GM12878 (cell line): ENCODE measurements at regions not wholly inside any gene's neighbourhood (a gene's known extent, or its start where the extent isn't known, plus 50 kb on each side); places are given as distances from the start of the nearest gene placed in this dataset.

Experiments
- ATAC-seq: fragments of 200-7000 bp; cut with Tn5 transposase; 3 replicates; pipeline ENCODE4 v1.9.1; 2020; ENCODE audit warnings: mild to moderate bottlenecking, moderate library complexity
- BruUV-seq: library from RNA; stranded (reverse); fragments of 400-500 nt; replicated peaks from 2 replicates; lab custom pipeline; 2021; lab: Mats Ljungman, UMichigan
- CTCF ChIA-PET: fragments of 300-600 bp; sonication (Branson Sonifier 250); formaldehyde crosslinking; extraction: SDS; loops from one replicate; lab custom pipeline; 2021; ENCODE audit warnings: inconsistent platforms; lab: Yijun Ruan, JAX
- POLR2A ChIA-PET: fragments of 350-600 bp; formaldehyde crosslinking; extraction: SDS; loops from one replicate; lab custom pipeline; 2021; ENCODE audit warnings: inconsistent platforms; lab: Charles Lee
- RAD21 ChIA-PET: fragments of 300-600 bp; sonication (Branson Sonifier 250); formaldehyde crosslinking; loops from one replicate; lab custom pipeline; 2023; ENCODE audit warnings: antibody characterized with exemption; ENCODE audit not compliant: unreplicated experiment; lab: Charles Lee
- SMC1A ChIA-PET: fragments of 300-600 bp; sonication (Branson Sonifier 250); formaldehyde crosslinking; loops from one replicate; lab custom pipeline; 2023; ENCODE audit not compliant: unreplicated experiment, uncharacterized antibody; lab: Charles Lee
- DNase-seq: peaks from one replicate; pipeline ENCODE4 v3.0.0-alpha.2; 2011; ENCODE audit warnings: low read depth, low spot score
- FAIRE-seq: peaks from 3 replicates; lab custom pipeline; 2011; peaks lifted over from hg19 to GRCh38; lab: Jason Lieb, UNC
- H2AFZ ChIP-seq: 2 replicates; pipeline ENCODE4 v1.6.0; 2011; ENCODE audit warnings: low read depth, low read length, control low read depth; ENCODE audit not compliant: control insufficient read depth
- H3K27ac ChIP-seq: 2 replicates; pipeline ENCODE4 v1.5.1; 2011; ENCODE audit warnings: control low read depth; ENCODE audit not compliant: control insufficient read depth, insufficient read depth
- H3K27me3 ChIP-seq, 2 experiments: replicated peaks in 1 of 2; 2 replicates each; pipeline versions ENCODE4 v1.6.0 to v1.6.1; 2011; ENCODE audit warnings: low read length in 1 of 2; ENCODE audit not compliant: control insufficient read depth in 2 of 2, insufficient read depth in 2 of 2
- H3K36me3 ChIP-seq, 2 experiments: 2 replicates each; pipeline ENCODE4 v1.5.1; 2011; ENCODE audit warnings: low read length in 1 of 2; ENCODE audit not compliant: control insufficient read depth in 2 of 2, insufficient read depth in 2 of 2
- H3K4me1 ChIP-seq: 2 replicates; pipeline ENCODE4 v1.6.1; 2011; ENCODE audit warnings: mild to moderate bottlenecking, low read length, moderate library complexity, mixed read lengths; ENCODE audit not compliant: control insufficient read depth, insufficient read depth
- H3K4me2 ChIP-seq: 2 replicates; pipeline ENCODE4 v1.6.0; 2011; ENCODE audit warnings: control low read depth; ENCODE audit not compliant: control insufficient read depth, insufficient read depth
- H3K4me3 ChIP-seq: fragments of 200-600 bp; sonication (generic); 2 replicates; pipeline ENCODE4 v1.5.1; 2016
- H3K79me2 ChIP-seq: 2 replicates; pipeline ENCODE4 v1.6.0; 2011; ENCODE audit warnings: low read length; ENCODE audit not compliant: control insufficient read depth, insufficient read depth
- H3K9ac ChIP-seq: 2 replicates; pipeline ENCODE4 v1.8.0; 2011; ENCODE audit warnings: low read length, control low read depth, mixed read lengths; ENCODE audit not compliant: control insufficient read depth, insufficient read depth
- H3K9me3 ChIP-seq: replicated peaks from 3 replicates; pipeline ENCODE4 v1.5.1; 2011; ENCODE audit warnings: mild to moderate bottlenecking, low read length; ENCODE audit not compliant: control insufficient read depth, insufficient read depth
- H4K20me1 ChIP-seq: 2 replicates; pipeline ENCODE4 v1.6.0; 2011; ENCODE audit not compliant: control insufficient read depth, insufficient read depth
- ATF7 ChIP-seq: fragments of 450-650 bp; IDR thresholded peaks from 2 replicates; pipeline ENCODE4 v1.6.1; 2016; ENCODE audit warnings: low read depth, mild to moderate bottlenecking
- BACH1 ChIP-seq: fragments of 450-650 bp; IDR thresholded peaks from 2 replicates; pipeline ENCODE4 v1.6.1; 2017; ENCODE audit warnings: mild to moderate bottlenecking, borderline replicate concordance
- BHLHE40 ChIP-seq, 2 experiments: fragments of 450-650 bp in 1 of 2; IDR thresholded peaks; 2 replicates each; pipeline ENCODE4 v1.6.1; 2011 to 2017; ENCODE audit warnings: low read depth in 2 of 2, borderline replicate concordance in 1 of 2, improper control_type of control experiment in 1 of 2, low read length in 1 of 2, mild to moderate bottlenecking in 1 of 2
- CBX3 ChIP-seq: fragments of 200-600 bp; sonication (generic); IDR thresholded peaks from 2 replicates; pipeline ENCODE4 v1.6.1; 2016; ENCODE audit warnings: low read depth, borderline replicate concordance
- CEBPB ChIP-seq, 2 experiments: fragments of 150-350 bp in 1 of 2; IDR thresholded peaks; 2 replicates each; pipeline ENCODE4 v1.6.1; 2012 to 2014; ENCODE audit warnings: low read depth in 2 of 2, low read length in 2 of 2, borderline replicate concordance in 1 of 2, inconsistent platforms in 1 of 2
- CHD1 ChIP-seq: IDR thresholded peaks from 2 replicates; pipeline ENCODE4 v1.6.1; 2012; ENCODE audit warnings: low read depth, low read length, improper control_type of control experiment
- HDGF ChIP-seq: fragments of 450-650 bp; IDR thresholded peaks from 2 replicates; pipeline ENCODE4 v1.6.1; 2016; ENCODE audit warnings: antibody characterized with exemption
- IKZF2 ChIP-seq, 2 experiments: fragments of 450-650 bp; IDR thresholded peaks; 2 replicates each; pipeline ENCODE4 v1.6.1; 2017; ENCODE audit warnings: mild to moderate bottlenecking in 2 of 2, moderate library complexity in 2 of 2
- IRF3 ChIP-seq: fragments of 450-650 bp; IDR thresholded peaks from 2 replicates; pipeline ENCODE4 v1.6.1; 2014; ENCODE audit warnings: mild to moderate bottlenecking
- MTA2 ChIP-seq: fragments of 450-650 bp; IDR thresholded peaks from 2 replicates; pipeline ENCODE4 v1.6.1; 2016; ENCODE audit warnings: low read depth, mild to moderate bottlenecking, moderate library complexity
- NFYB ChIP-seq: IDR thresholded peaks from 2 replicates; pipeline ENCODE4 v1.6.1; 2011; ENCODE audit warnings: low read depth, mild to moderate bottlenecking, low read length, improper control_type of control experiment, moderate library complexity; ENCODE audit not compliant: insufficient read depth
- PAX8 ChIP-seq: fragments of 450-650 bp; IDR thresholded peaks from 2 replicates; pipeline ENCODE4 v1.6.1; 2017; ENCODE audit warnings: mild to moderate bottlenecking, moderate library complexity
- RAD21 ChIP-seq: IDR thresholded peaks from 2 replicates; pipeline ENCODE4 v1.6.1; 2011; ENCODE audit warnings: mild to moderate bottlenecking, low read depth, low read length, moderate library complexity; ENCODE audit not compliant: insufficient read depth
- RFX5 ChIP-seq: IDR thresholded peaks from 2 replicates; pipeline ENCODE4 v1.6.1; 2011; ENCODE audit warnings: low read depth, low read length, improper control_type of control experiment
- STAT3 ChIP-seq: IDR thresholded peaks from 2 replicates; pipeline ENCODE4 v1.6.1; 2011; ENCODE audit warnings: low read depth, low read length, improper control_type of control experiment
- TCF7 ChIP-seq: IDR thresholded peaks from 2 replicates; pipeline ENCODE4 v1.6.1; 2014; ENCODE audit warnings: antibody characterized with exemption, borderline replicate concordance
- ZBED1 ChIP-seq: IDR thresholded peaks from 2 replicates; pipeline ENCODE4 v1.6.1; 2016; ENCODE audit warnings: borderline replicate concordance
- ZNF207 ChIP-seq: fragments of 450-650 bp; IDR thresholded peaks from 2 replicates; pipeline ENCODE4 v1.6.1; 2014; ENCODE audit warnings: antibody characterized with exemption, mild to moderate bottlenecking, borderline replicate concordance
- ZNF274 ChIP-seq: IDR thresholded peaks from one replicate; pipeline ENCODE4 v1.8.0; 2011; ENCODE audit not compliant: insufficient read length, insufficient read depth
- ZNF687 ChIP-seq: fragments of 450-650 bp; IDR thresholded peaks from 2 replicates; pipeline ENCODE4 v1.6.1; 2017; ENCODE audit warnings: mild to moderate bottlenecking, moderate library complexity
- WGBS: methylation state at CpG from one replicate; pipeline ENCODE4 v1.1.6; 2016; ENCODE audit warnings: low lambda C conversion rate; ENCODE audit not compliant: insufficient replicate concordance, insufficient coverage; ENCODE audit errors: missing lambda C conversion rate; 5-methylcytosine and 5-hydroxymethylcytosine counted together
- in situ Hi-C: fragments of 300-500 bp; cut with MboI; formaldehyde crosslinking; loops from 9 replicates; pipeline ENCODE4 v1.14.3; 2018; ENCODE audit warnings: mixed read lengths
- intact Hi-C: fragments of 100-400 bp; cut with micrococcal nuclease; formaldehyde crosslinking; loops from one replicate; pipeline ENCODE4 v1.14.2; 2022; ENCODE audit not compliant: unreplicated experiment

- BruUV-seq: no TSS peak
- CTCF ChIA-PET: no interaction called here
- SMC1A ChIA-PET: no interaction called here
Observed at GRCh38 chr12:62163368-62163767, 96.8 kb upstream of the USP15 start.

More at GRCh38 chr12:62163368-62163767, 96.8 kb upstream of the USP15 start:
- FAIRE-seq: no peak
- Histone ChIP-seq H3K79me2 (no peaks in the 10 kb centered on the region), H3K4me2 (no peak overlapping the region), H3K27me3 (no peaks in the 10 kb centered on the region), H4K20me1 (no peaks in the 10 kb centered on the region), H3K36me3 (no peaks in the 10 kb centered on the region), H2AFZ (no peak overlapping the region), H3K9me3 (no peaks in the 10 kb centered on the region), H3K27ac (no peak overlapping the region), H3K9ac (no peak overlapping the region), H3K4me1 (no peaks in the 10 kb centered on the region), H3K4me3 (no peak overlapping the region)
- ChIA-PET POLR2A (no interaction called here), RAD21 (no interaction called here)
- intact Hi-C loops: no loop called here
- 23% methylated on average over 1 of the region's 1 CpG for WGBS
- no peak for TF ChIP-seq BACH1
- TF ChIP-seq MTA2: no peak
- no peak for TF ChIP-seq IRF3
- TF ChIP-seq ZNF274: no peak
- no peak for TF ChIP-seq RAD21
- no peak for TF ChIP-seq TCF7
- no peak for TF ChIP-seq ZBED1
- TF ChIP-seq STAT3: no peak
- no peak for TF ChIP-seq RFX5
- no peak for TF ChIP-seq IKZF2 (IDR thresholded peaks at IDR 0.05)
- no peak for TF ChIP-seq BHLHE40 (IDR thresholded peaks at IDR 0.05; ENCODE audit: borderline replicate concordance in 1 of 2, low read depth in 2 of 2, low read length in 1 of 2)
- no peak for TF ChIP-seq CHD1
- no peak for TF ChIP-seq CBX3
- no peak for TF ChIP-seq HDGF
- TF ChIP-seq PAX8: no peak
- no peak for TF ChIP-seq ZNF687
- TF ChIP-seq CEBPB (IDR thresholded peaks at IDR 0.05; ENCODE audit: borderline replicate concordance in 1 of 2, low read depth in 2 of 2, low read length in 2 of 2): no peak
- TF ChIP-seq ATF7: no peak
- no peak for TF ChIP-seq NFYB
- TF ChIP-seq ZNF207: no peak
- no peak for DNase-seq
- in situ Hi-C loops: no loop called here
- ATAC-seq: no peak
